Stomach (tissue), 8 donors: ENCODE measurements at regions not wholly inside any gene's neighbourhood (a gene's known extent, or its start where the extent isn't known, plus 50 kb on each side); places are given as distances from the start of the nearest gene placed in this dataset.

Experiments used
- DNase-seq, 2 donors: peaks; one replicate each; pipeline versions ENCODE4 v3.0.0 to v3.0.0-alpha.2; 2013 to 2019
- H3K27ac ChIP-seq, 5 donors: fragments of 200-600 bp in 4 of 5; sonication (generic) in 4 of 5; one replicate each; pipeline ENCODE4 v1.5.1; 2013 to 2019; ENCODE audit warnings: mild to moderate bottlenecking in 1 of 5, moderate library complexity in 1 of 5
- H3K27me3 ChIP-seq, 3 donors: fragments of 200-600 bp; sonication (generic); one replicate each; pipeline ENCODE4 v1.5.1; 2017 to 2019; ENCODE audit warnings: mixed run types in 1 of 3
- H3K36me3 ChIP-seq, 4 donors: fragments of 200-600 bp; sonication (generic); 1 replicate in 3 of 4; 2 replicates in 1 of 4; pipeline ENCODE4 v1.5.1; 2016 to 2019
- H3K4me1 ChIP-seq, 4 donors: fragments of 200-600 bp; sonication (generic); one replicate each; pipeline ENCODE4 v1.5.1; 2016 to 2019
- H3K4me3 ChIP-seq, 4 donors: fragments of 200-600 bp; sonication (generic) in 3 of 4; one replicate each; pipeline ENCODE4 v1.5.1; 2016 to 2019; ENCODE audit warnings: mild to moderate bottlenecking in 1 of 4
- H3K9me3 ChIP-seq, 4 donors: fragments of 200-600 bp; sonication (generic); one replicate each; pipeline ENCODE4 v1.5.1; 2016 to 2019
- CTCF ChIP-seq, 7 experiments: fragments of 450-650 bp in 4 of 7; fragments of 200-600 bp in 3 of 7; sonication (generic) in 3 of 7; IDR thresholded peaks; one replicate each; pipeline ENCODE4 v1.5.1; 2016 to 2019; ENCODE audit warnings: antibody characterized with exemption in 7 of 7, control low read depth in 2 of 7, mild to moderate bottlenecking in 1 of 7
- EP300 ChIP-seq: sonication (generic); formaldehyde crosslinking; IDR thresholded peaks from one replicate; pipeline ENCODE4 v1.6.1; 2017; ENCODE audit warnings: antibody characterized with exemption
- POLR2A ChIP-seq, 4 donors: fragments of 450-650 bp; IDR thresholded peaks; one replicate each; pipeline ENCODE4 v1.6.1; 2016; ENCODE audit warnings: antibody characterized with exemption in 4 of 4, control low read depth in 2 of 4, mild to moderate bottlenecking in 1 of 4, moderate library complexity in 1 of 4
- POLR2AphosphoS5 ChIP-seq, 3 donors: sonication (generic); formaldehyde crosslinking; IDR thresholded peaks; one replicate each; pipeline ENCODE4 v1.6.1; 2016; ENCODE audit warnings: antibody characterized with exemption in 3 of 3
- WGBS, 5 donors: extraction: QIAGEN DNeasy Blood & Tissue Kit in 3 of 5; methylation state at CpG; one replicate each; pipeline versions ENCODE4 v1.1.5 to v1.1.7; 2013 to 2018; 5-methylcytosine and 5-hydroxymethylcytosine counted together
- intact Hi-C: fragments of 100-400 bp; cut with DNase I; formaldehyde crosslinking; loops from one replicate; pipeline ENCODE4 v1.15.1; 2023; ENCODE audit warnings: low total_unique reads
- donor health status: healthy with polysubstance abuse.
- donor health status: Bipolar disorder and iron deficiency.
- donor health status: healthy.

- intact Hi-C loops: no loop called here
- H3K9me3 ChIP-seq: no peaks in the 10 kb centered on the region
- WGBS, 5 donors: 17 to 39% (median 33%) methylated on average over 1 of the region's 1 CpG
- no peaks in the 10 kb centered on the region for H3K36me3 ChIP-seq
- H3K4me3 ChIP-seq: no peak overlapping the region
- DNase-seq: no peak
- H3K4me1 ChIP-seq: no peaks in the 10 kb centered on the region
- H3K27ac ChIP-seq: no peak overlapping the region
- H3K27me3 ChIP-seq: no peaks in the 10 kb centered on the region
- TF ChIP-seq POLR2A (IDR thresholded peaks at IDR 0.05): no peak
- TF ChIP-seq EP300: no peak
- no peak for TF ChIP-seq POLR2AphosphoS5 (IDR thresholded peaks at IDR 0.05)
- no peak for TF ChIP-seq CTCF (IDR thresholded peaks at IDR 0.05)
Measured at GRCh38 chr3:82424031-82424339, 662.5 kb upstream of the GBE1 start.

GRCh38 chr3:82423268-82424030 is 662.0 kb upstream of the GBE1 start:
- Histone ChIP-seq H3K27me3 (no peaks in the 10 kb centered on the region), H3K27ac (no peak overlapping the region), H3K4me3 (no peak overlapping the region), H3K4me1 (no peaks in the 10 kb centered on the region), H3K36me3 (no peaks in the 10 kb centered on the region), H3K9me3 (no peaks in the 10 kb centered on the region)
- no peak for TF ChIP-seq EP300
- TF ChIP-seq CTCF (IDR thresholded peaks at IDR 0.05): no peak
- intact Hi-C loops: no loop called here
- DNase-seq: no peak
- 18 to 32% (median 27%) methylated on average over 2 of the region's 2 CpGs for WGBS, 5 donors

GRCh38 chr3:82416830-82417229 is 655.4 kb upstream of the GBE1 start:
- no peak for TF ChIP-seq POLR2AphosphoS5 (IDR thresholded peaks at IDR 0.05)
- TF ChIP-seq EP300: no peak
- TF ChIP-seq CTCF (IDR thresholded peaks at IDR 0.05): no peak
- no peak for TF ChIP-seq POLR2A (IDR thresholded peaks at IDR 0.05)
- Histone ChIP-seq H3K4me1 (no peaks in the 10 kb centered on the region), H3K9me3 (no peaks in the 10 kb centered on the region), H3K27me3 (no peaks in the 10 kb centered on the region), H3K27ac (no peak overlapping the region), H3K4me3 (no peak overlapping the region), H3K36me3 (no peaks in the 10 kb centered on the region)
- intact Hi-C loops: no loop called here
- no peak for DNase-seq
- WGBS, 5 donors: 50 to 82% (median 64%) methylated on average over 1 of the region's 1 CpG

DNA sequence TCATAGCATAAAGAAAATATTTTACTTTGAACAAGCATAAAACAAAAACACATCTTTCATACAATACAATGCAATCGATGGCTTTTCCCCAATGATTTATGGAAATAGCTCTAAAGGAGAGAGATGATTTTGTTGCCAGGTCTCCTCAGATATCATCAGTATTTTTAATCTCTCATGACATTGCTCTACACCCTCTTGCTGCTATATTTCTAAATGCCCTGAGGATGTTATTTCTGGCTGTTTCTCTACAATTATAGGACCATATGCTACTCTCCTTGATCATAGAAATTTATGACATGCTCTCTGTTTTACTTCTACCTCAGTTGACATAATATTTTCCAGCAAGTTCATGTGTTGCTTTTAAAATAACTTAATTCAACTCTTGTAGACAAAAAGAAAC is 654.9 kb upstream of the GBE1 start:
- intact Hi-C loops: no loop called here
- Histone ChIP-seq H3K4me3 (no peak overlapping the region), H3K27ac (no peak overlapping the region), H3K36me3 (no peaks in the 10 kb centered on the region), H3K9me3 (no peaks in the 10 kb centered on the region), H3K27me3 (no peaks in the 10 kb centered on the region), H3K4me1 (no peaks in the 10 kb centered on the region)
- 79 to 93% (median 90%) methylated on average over 1 of the region's 1 CpG for WGBS, 5 donors
- no peak for DNase-seq
- TF ChIP-seq POLR2A (IDR thresholded peaks at IDR 0.05) (no peak), POLR2AphosphoS5 (IDR thresholded peaks at IDR 0.05) (no peak), EP300 (no peak), CTCF (IDR thresholded peaks at IDR 0.05) (no peak)
